ENCODE measurements at regions not wholly inside any gene's neighbourhood (a gene's known extent, or its start where the extent isn't known, plus 50 kb on each side); places are given as distances from the start of the nearest gene placed in this dataset.

DNA sequence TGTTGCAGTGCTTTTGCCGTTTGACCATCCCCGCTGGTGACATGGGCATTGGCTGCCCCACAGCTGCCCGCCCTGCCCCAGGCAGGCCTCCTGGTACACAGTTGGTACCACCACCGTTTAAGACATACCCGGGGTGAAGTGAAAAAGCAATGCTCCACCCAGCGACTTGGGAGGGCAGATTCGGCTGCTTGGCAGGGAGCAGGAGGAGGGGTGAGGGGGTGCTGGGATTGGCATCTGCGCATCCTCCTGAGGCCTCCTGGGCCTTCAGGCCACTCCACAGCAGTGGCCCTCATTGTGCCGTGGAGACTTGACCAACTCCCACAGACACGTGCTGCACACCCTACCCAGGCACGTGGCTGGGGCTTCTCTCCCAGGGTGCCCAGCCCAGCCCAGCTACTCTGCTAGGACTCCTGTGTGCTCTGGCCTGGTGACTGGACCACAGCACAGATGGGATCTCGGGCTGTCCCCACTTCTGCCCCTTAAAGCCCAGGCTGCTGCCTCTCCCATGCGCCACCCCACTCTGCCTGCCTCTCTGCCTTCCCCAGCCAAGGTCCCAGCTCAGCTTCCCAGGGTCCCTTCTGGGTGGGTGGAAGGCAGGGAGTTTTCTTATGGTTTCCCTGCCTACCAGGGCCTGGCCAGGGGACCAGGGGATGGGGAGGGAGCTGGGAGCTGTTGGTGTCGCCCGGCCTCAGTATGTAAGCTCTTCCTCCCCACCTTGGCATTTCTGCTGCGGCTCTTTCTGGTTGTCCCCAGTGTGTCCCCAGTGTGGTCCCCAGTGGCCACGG, 157.0 kb upstream of the HS6ST1 start:
- TF ChIP-seq POLR2AphosphoS5 (IDR thresholded peaks at IDR 0.05; ENCODE audit: low read depth, low read length) (no peak), POLR2A (IDR thresholded peaks at IDR 0.05; ENCODE audit: low read depth, low read length) (no peak), PAX5 (IDR thresholded peaks at IDR 0.05; ENCODE audit: insufficient read depth, low read length, severe bottlenecking) (no peak), SPI1 (IDR thresholded peaks at IDR 0.05; ENCODE audit: low read depth, low read length) (no peak), TAF1 (IDR thresholded peaks at IDR 0.05; ENCODE audit: low read depth, low read length) (no peak)
